ENCODE measurements at regions not wholly inside any gene's neighbourhood (a gene's known extent, or its start where the extent isn't known, plus 50 kb on each side); places are given as distances from the start of the nearest gene placed in this dataset.

DNA sequence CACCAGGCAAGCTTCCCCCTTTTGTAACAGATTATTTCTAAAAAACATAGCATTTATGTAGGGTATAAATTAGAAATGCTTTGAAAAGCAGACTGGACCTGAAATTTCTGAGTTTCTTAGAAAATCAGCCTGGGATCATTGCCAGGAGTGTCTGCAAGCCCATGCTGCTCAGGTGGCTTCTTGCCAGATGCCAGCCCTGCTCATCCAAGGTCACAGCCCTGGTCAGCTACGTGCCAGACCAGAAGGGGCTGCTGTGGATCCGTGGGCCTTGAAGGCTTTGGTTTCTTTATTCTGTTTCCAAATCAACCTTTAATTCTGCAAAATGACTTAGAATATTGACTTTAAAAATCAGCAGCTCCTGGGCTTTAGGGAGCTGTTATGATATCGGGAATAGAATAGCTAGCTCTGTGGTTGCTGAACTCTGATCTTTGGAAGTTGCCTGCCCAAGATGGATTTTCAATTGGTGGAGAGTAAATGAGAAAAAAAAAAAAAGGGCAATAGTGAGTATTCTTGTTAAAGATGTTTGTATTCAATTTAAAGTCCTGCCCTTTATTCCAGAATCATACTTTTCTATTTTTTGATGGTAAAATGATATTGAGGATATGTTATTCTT is 370.1 kb upstream of the ONECUT1 start:
- Histone ChIP-seq H3K36me3 (no peaks in the 10 kb centered on the region), H3K9me3 (no peaks in the 10 kb centered on the region), H3K4me1 (no peaks in the 10 kb centered on the region), H3K4me3 (replicated peaks in 1 of 3) (no peak overlapping the region), H3K27ac (no peak overlapping the region), H3K27me3 (no peaks in the 10 kb centered on the region)
- no peak for TF ChIP-seq POLR2A (IDR thresholded peaks at IDR 0.05)
- TF ChIP-seq, protein P1, sequence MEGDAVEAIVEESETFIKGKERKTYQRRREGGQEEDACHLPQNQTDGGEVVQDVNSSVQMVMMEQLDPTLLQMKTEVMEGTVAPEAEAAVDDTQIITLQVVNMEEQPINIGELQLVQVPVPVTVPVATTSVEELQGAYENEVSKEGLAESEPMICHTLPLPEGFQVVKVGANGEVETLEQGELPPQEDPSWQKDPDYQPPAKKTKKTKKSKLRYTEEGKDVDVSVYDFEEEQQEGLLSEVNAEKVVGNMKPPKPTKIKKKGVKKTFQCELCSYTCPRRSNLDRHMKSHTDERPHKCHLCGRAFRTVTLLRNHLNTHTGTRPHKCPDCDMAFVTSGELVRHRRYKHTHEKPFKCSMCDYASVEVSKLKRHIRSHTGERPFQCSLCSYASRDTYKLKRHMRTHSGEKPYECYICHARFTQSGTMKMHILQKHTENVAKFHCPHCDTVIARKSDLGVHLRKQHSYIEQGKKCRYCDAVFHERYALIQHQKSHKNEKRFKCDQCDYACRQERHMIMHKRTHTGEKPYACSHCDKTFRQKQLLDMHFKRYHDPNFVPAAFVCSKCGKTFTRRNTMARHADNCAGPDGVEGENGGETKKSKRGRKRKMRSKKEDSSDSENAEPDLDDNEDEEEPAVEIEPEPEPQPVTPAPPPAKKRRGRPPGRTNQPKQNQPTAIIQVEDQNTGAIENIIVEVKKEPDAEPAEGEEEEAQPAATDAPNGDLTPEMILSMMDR (IDR thresholded peaks at IDR 0.05): no peak
- intact Hi-C loops (cut with DNase I): no loop called here
- 35 to 47% methylated on average over 3 of the region's 3 CpGs for WGBS, 2 donors
- peak; percentile 61 to 62 for DNase-seq

DNA sequence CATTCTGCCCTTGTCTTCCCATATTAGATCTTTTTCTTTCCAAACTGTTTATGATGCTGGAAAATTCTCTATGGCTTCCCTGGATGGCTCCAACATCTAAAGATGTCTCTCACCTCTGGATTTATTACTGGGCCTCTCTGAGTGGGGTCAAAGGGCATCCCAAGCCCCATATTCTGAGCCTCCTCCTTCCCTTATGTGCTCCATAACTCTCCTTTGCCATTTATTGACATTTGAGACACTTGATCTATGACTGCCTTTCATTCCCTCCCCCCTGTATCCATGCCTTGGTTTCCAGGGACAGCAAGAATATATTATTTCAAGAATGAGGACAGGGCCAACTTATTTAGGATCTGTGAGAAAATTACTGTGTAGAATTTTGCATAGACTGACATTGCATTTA is 369.3 kb upstream of the ONECUT1 start:
- Histone ChIP-seq H3K36me3 (no peaks in the 10 kb centered on the region), H3K27me3 (no peaks in the 10 kb centered on the region), H3K27ac (no peak overlapping the region), H3K4me3 (replicated peaks in 1 of 3) (no peak overlapping the region), H3K9me3 (no peaks in the 10 kb centered on the region), H3K4me1 (no peaks in the 10 kb centered on the region)
- TF ChIP-seq POLR2A (IDR thresholded peaks at IDR 0.05): no peak
- TF ChIP-seq, protein P1 (IDR thresholded peaks at IDR 0.05): no peak
- no peak for DNase-seq
- intact Hi-C loops (cut with DNase I): no loop called here

DNA sequence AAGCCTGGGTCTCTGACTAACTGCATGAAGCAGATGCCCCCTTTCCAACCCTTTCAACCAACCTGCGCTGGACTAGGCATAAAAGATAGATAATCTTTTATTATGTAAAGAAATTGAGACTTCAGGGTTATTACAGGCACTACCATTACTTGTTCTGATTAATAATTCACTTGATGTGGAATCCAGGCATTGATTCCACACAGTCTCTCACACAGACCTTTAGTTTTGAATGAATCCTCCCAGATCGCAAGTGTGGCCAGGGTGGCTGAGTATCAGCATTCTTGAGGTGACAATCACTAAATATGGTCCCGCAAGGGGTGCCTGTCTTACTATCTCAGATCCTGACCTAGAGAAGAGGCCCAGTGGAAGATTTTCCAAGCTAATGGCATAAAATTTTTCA is 368.9 kb upstream of the ONECUT1 start:
- H3K4me3 ChIP-seq (replicated peaks in 1 of 3): no peak overlapping the region
- intact Hi-C loops (cut with DNase I): no loop called here
- 93 to 94% methylated on average over 3 of the region's 3 CpGs for WGBS, 2 donors

DNA sequence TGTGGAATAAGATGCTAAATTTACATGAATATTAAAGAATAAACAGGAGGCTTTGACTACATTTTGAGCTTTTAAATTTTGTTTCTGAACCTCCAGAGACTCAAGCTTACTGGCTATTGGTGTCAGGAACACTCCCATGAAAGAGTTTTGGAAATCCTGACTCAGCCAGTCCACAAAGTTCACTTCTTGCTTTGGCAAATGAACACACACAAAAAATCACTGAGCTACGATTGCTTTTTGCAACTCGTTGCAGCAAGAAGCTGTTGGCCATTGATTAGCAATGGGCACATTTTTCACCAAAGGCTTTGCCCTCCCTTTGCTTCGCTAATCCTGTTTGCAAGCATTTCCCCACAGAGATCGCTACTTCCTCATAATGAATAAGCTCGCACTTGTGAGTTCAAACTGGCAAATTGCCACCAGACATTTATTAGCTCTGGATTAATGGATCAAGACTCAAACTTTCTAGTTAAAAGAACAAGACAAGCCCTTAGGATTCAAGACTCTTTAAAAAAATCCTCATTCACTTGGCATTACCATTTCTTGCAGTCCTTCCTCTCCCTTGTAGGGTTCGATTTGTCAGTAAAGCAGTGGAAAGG is 343.2 kb upstream of the ONECUT1 start:
- H3K4me3 ChIP-seq (replicated peaks in 1 of 3): no peak overlapping the region
- WGBS, 2 donors: 59 to 62% methylated on average over 6 of the region's 6 CpGs
- no peaks in the 10 kb centered on the region for H3K4me1 ChIP-seq
- no peak for TF ChIP-seq POLR2A (IDR thresholded peaks at IDR 0.05)
- TF ChIP-seq, protein P1 (IDR thresholded peaks at IDR 0.05): no peak
- H3K27me3 ChIP-seq: no peaks in the 10 kb centered on the region
- no peak for DNase-seq
- H3K27ac ChIP-seq: no peak overlapping the region
- H3K36me3 ChIP-seq: no peaks in the 10 kb centered on the region
- intact Hi-C loops (cut with DNase I): no loop called here
- H3K9me3 ChIP-seq: no peaks in the 10 kb centered on the region

More for the DNA sequence above, 368.9 kb upstream of the ONECUT1 start:
- Histone ChIP-seq H3K9me3 (no peaks in the 10 kb centered on the region), H3K27ac (no peak overlapping the region), H3K36me3 (no peaks in the 10 kb centered on the region), H3K4me1 (no peaks in the 10 kb centered on the region), H3K27me3 (no peaks in the 10 kb centered on the region)
- DNase-seq: no peak
- TF ChIP-seq POLR2A (IDR thresholded peaks at IDR 0.05): no peak
- TF ChIP-seq, protein P1 (IDR thresholded peaks at IDR 0.05): no peak

DNA sequence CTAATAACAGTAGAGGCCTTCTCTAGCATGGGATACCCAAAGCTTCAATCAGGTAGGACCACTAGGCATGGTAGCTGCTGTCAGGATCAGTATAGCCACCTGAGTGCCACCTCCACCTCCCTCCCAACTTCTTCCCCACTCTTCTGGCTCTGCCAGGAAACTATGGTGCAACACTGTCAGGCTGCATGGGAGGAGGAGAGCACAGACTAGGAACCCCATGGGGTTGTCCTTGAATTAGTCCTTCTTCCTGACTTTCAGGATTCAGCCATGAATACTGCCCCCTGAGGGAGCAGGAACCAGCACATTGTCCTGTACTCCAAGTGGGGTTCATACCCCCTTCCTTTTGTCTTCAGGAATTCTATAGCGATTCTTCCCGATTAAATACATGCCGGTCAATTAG is 340.8 kb upstream of the ONECUT1 start:
- intact Hi-C loops (cut with DNase I): no loop called here
- WGBS, 2 donors: 94% methylated on average over 3 of the region's 3 CpGs
- Histone ChIP-seq H3K9me3 (no peaks in the 10 kb centered on the region), H3K27me3 (no peaks in the 10 kb centered on the region), H3K36me3 (no peaks in the 10 kb centered on the region), H3K4me1 (no peaks in the 10 kb centered on the region), H3K27ac (no peak overlapping the region), H3K4me3 (replicated peaks in 1 of 3) (no peak overlapping the region)
- DNase-seq: no peak
- TF ChIP-seq, protein P1 (IDR thresholded peaks at IDR 0.05): no peak
